ENCODE measurements at regions not wholly inside any gene's neighbourhood (a gene's known extent, or its start where the extent isn't known, plus 50 kb on each side); places are given as distances from the start of the nearest gene placed in this dataset.

- H3K79me2 ChIP-seq, result no peaks in the 10 kb centered on the region
- H3K36me3 ChIP-seq (ENCODE audit: control insufficient read depth, insufficient read depth, low read length), result no peaks in the 10 kb centered on the region
- H3K9ac ChIP-seq, result no peak overlapping the region
- no peaks in the 10 kb centered on the region for H3K9me3 ChIP-seq (ENCODE audit: control insufficient read depth, low read length)
- H3K4me2 ChIP-seq (ENCODE audit: low read length), result no peak overlapping the region
- H2AFZ ChIP-seq, result no peak overlapping the region
- no peak overlapping the region for H3K27ac ChIP-seq
- H3K27me3 ChIP-seq (ENCODE audit: control insufficient read depth, insufficient read depth, low read length), result no peaks in the 10 kb centered on the region
- TF ChIP-seq, protein P1, sequence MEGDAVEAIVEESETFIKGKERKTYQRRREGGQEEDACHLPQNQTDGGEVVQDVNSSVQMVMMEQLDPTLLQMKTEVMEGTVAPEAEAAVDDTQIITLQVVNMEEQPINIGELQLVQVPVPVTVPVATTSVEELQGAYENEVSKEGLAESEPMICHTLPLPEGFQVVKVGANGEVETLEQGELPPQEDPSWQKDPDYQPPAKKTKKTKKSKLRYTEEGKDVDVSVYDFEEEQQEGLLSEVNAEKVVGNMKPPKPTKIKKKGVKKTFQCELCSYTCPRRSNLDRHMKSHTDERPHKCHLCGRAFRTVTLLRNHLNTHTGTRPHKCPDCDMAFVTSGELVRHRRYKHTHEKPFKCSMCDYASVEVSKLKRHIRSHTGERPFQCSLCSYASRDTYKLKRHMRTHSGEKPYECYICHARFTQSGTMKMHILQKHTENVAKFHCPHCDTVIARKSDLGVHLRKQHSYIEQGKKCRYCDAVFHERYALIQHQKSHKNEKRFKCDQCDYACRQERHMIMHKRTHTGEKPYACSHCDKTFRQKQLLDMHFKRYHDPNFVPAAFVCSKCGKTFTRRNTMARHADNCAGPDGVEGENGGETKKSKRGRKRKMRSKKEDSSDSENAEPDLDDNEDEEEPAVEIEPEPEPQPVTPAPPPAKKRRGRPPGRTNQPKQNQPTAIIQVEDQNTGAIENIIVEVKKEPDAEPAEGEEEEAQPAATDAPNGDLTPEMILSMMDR (IDR thresholded peaks at IDR 0.05), result no peak
- H3K4me1 ChIP-seq, result no peaks in the 10 kb centered on the region
- no peak overlapping the region for H3K4me3 ChIP-seq (ENCODE audit: low read depth, low read length)
Observed at GRCh38 chr2:146681991-146682390, 1162.8 kb upstream of the ACVR2A start.

DNA sequence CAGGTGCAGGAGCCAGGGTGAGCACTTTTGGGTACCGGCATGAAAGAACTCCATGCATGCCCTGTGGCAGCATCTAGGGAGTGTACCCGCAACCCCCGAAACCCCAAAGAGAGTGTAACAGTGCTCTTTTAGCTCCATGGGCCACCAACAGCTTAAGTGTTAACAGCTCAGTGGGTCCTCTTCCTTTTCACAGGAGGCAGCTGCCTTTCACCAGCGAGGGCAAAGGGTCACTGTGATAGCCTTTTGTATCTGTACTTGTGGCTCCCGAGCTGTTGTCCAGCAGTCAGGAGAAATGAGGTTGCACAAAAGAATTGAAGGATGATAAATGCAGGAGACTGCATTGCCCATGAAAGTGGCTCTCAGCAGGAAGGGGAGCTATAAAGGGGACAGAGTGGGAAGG is 1166.3 kb upstream of the ACVR2A start:
- Histone ChIP-seq H3K4me1 (no peaks in the 10 kb centered on the region), H3K9me3 (ENCODE audit: control insufficient read depth, low read length) (no peaks in the 10 kb centered on the region), H3K4me3 (ENCODE audit: low read depth, low read length) (no peak overlapping the region)

DNA sequence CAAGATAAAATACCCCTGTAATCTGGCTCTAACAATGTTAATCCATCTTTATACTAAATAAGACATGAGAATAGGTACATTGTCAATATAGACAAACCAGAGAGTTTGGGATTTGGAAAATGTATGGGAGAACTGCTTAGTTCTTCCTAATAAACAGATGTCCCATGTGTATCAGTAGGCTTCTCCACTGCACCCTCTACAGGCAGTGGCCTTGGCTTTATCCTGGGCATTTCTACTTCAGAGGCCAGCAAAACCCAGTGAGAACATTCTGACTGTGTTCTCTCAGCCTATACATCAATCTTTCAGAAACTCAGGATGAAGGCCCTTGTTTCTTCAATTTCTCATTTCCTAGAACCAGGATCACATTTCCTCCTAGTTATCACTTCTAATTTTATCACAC is 1167.5 kb upstream of the ACVR2A start:
- TF ChIP-seq, protein P1 (IDR thresholded peaks at IDR 0.05), result no peak

More for the DNA sequence above, 1166.3 kb upstream of the ACVR2A start:
- Histone ChIP-seq H3K79me2 (no peaks in the 10 kb centered on the region), H3K27me3 (ENCODE audit: control insufficient read depth, insufficient read depth, low read length) (no peaks in the 10 kb centered on the region), H3K9ac (no peak overlapping the region), H3K36me3 (ENCODE audit: control insufficient read depth, insufficient read depth, low read length) (no peaks in the 10 kb centered on the region), H3K4me2 (ENCODE audit: low read length) (no peak overlapping the region), H3K27ac (no peak overlapping the region), H2AFZ (no peak overlapping the region)
- TF ChIP-seq, protein P1 (IDR thresholded peaks at IDR 0.05), result no peak

GRCh38 chr2:146669735-146670134 is 1175.1 kb upstream of the ACVR2A start:
- H3K9me3 ChIP-seq (ENCODE audit: control insufficient read depth, low read length), result no peaks in the 10 kb centered on the region
- H3K27me3 ChIP-seq (ENCODE audit: control insufficient read depth, insufficient read depth, low read length), result no peaks in the 10 kb centered on the region
- no peak overlapping the region for H3K27ac ChIP-seq

More for the DNA sequence above, 1167.5 kb upstream of the ACVR2A start:
- no peak overlapping the region for H2AFZ ChIP-seq
- H3K9me3 ChIP-seq (ENCODE audit: control insufficient read depth, low read length), result no peaks in the 10 kb centered on the region
- H3K27ac ChIP-seq, result no peak overlapping the region
- no peak overlapping the region for H3K4me3 ChIP-seq (ENCODE audit: low read depth, low read length)
- no peaks in the 10 kb centered on the region for H3K79me2 ChIP-seq
- no peak overlapping the region for H3K9ac ChIP-seq
- H3K4me2 ChIP-seq (ENCODE audit: low read length), result no peak overlapping the region
- H3K36me3 ChIP-seq (ENCODE audit: control insufficient read depth, insufficient read depth, low read length), result no peaks in the 10 kb centered on the region
- no peaks in the 10 kb centered on the region for H3K27me3 ChIP-seq (ENCODE audit: control insufficient read depth, insufficient read depth, low read length)
- H3K4me1 ChIP-seq, result no peaks in the 10 kb centered on the region

GRCh38 chr2:146666340-146666739 is 1178.5 kb upstream of the ACVR2A start:
- Histone ChIP-seq H2AFZ (no peak overlapping the region), H3K9me3 (ENCODE audit: control insufficient read depth, low read length) (no peaks in the 10 kb centered on the region), H3K79me2 (no peaks in the 10 kb centered on the region), H3K4me3 (ENCODE audit: low read depth, low read length) (no peak overlapping the region), H3K27me3 (ENCODE audit: control insufficient read depth, insufficient read depth, low read length) (no peaks in the 10 kb centered on the region), H3K36me3 (ENCODE audit: control insufficient read depth, insufficient read depth, low read length) (no peaks in the 10 kb centered on the region), H3K9ac (no peak overlapping the region), H3K4me1 (no peaks in the 10 kb centered on the region), H3K27ac (no peak overlapping the region), H3K4me2 (ENCODE audit: low read length) (no peak overlapping the region)
- TF ChIP-seq, protein P1 (IDR thresholded peaks at IDR 0.05), result no peak

More at GRCh38 chr2:146669735-146670134, 1175.1 kb upstream of the ACVR2A start:
- no peak overlapping the region for H2AFZ ChIP-seq
- TF ChIP-seq, protein P1 (IDR thresholded peaks at IDR 0.05), result no peak
- no peak overlapping the region for H3K4me3 ChIP-seq (ENCODE audit: low read depth, low read length)
- no peak overlapping the region for H3K9ac ChIP-seq
- no peak overlapping the region for H3K4me2 ChIP-seq (ENCODE audit: low read length)
- no peaks in the 10 kb centered on the region for H3K4me1 ChIP-seq
- H3K36me3 ChIP-seq (ENCODE audit: control insufficient read depth, insufficient read depth, low read length), result no peaks in the 10 kb centered on the region
- H3K79me2 ChIP-seq, result no peaks in the 10 kb centered on the region

All from parathyroid adenoma (tissue), 2 donors.